ENCODE measurements at regions not wholly inside any gene's neighbourhood (a gene's known extent, or its start where the extent isn't known, plus 50 kb on each side); places are given as distances from the start of the nearest gene placed in this dataset.

DNA sequence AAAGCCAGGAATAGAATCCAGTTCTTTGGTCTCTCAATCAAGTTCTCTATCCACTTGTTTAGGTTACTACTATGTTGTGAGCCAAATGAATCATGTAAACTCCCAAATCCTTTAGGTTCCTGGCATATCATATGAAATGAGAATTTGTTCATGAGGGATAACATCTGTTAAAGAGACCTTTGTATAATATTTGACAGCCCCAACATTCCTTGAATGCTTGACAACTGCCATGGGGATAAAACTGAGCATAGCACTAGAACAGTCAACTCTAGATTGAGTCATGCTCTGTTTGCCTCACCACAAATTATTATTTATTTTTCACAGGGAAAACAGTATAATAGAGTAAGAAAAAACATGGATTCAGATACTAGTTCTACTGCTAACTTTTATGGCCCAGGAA is 93.3 kb downstream of the NAA11 start:
- no peak for TF ChIP-seq EZH2 (IDR thresholded peaks at IDR 0.05)
- no peak for TF ChIP-seq POLR2AphosphoS5 (IDR thresholded peaks at IDR 0.05; ENCODE audit: borderline replicate concordance, low read depth, low read length)
- TF ChIP-seq FOXP2 (optimal IDR thresholded peaks at IDR 0.05; ENCODE audit: control extremely low read depth, extremely low read length, insufficient read depth), result no peak

All from SK-N-MC (cell line).